ENCODE measurements at regions not wholly inside any gene's neighbourhood (a gene's known extent, or its start where the extent isn't known, plus 50 kb on each side); places are given as distances from the start of the nearest gene placed in this dataset.
"Not testable (repeated sequence)": the region's sequence is repeated elsewhere in the genome, so short reads cannot be mapped to it uniquely, and the experiment has no call there.

DNA sequence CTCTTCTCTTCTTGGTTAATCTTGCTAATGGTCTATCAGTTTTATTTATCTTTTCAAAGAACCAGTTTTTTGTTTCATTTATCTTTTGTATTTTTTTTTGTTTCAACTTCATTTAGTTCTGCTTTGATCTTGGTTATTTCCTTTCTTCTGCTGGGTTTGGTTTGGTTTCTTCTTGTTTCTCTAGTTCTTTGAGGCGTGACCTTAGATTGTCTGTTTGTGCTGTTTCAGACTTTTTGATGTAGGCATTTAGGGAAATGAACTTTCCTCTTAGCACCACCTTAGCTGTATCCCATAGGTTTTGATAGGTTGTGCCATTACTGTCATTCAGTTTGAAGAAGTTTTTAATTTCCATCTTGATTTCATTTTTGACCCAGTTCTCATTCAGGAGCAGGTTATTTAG is 107.0 kb upstream of the S1PR3 start:
- TF ChIP-seq POLR2A (IDR thresholded peaks at IDR 0.05): not testable (repeated sequence)
- TF ChIP-seq, protein P1, sequence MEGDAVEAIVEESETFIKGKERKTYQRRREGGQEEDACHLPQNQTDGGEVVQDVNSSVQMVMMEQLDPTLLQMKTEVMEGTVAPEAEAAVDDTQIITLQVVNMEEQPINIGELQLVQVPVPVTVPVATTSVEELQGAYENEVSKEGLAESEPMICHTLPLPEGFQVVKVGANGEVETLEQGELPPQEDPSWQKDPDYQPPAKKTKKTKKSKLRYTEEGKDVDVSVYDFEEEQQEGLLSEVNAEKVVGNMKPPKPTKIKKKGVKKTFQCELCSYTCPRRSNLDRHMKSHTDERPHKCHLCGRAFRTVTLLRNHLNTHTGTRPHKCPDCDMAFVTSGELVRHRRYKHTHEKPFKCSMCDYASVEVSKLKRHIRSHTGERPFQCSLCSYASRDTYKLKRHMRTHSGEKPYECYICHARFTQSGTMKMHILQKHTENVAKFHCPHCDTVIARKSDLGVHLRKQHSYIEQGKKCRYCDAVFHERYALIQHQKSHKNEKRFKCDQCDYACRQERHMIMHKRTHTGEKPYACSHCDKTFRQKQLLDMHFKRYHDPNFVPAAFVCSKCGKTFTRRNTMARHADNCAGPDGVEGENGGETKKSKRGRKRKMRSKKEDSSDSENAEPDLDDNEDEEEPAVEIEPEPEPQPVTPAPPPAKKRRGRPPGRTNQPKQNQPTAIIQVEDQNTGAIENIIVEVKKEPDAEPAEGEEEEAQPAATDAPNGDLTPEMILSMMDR (IDR thresholded peaks at IDR 0.05): not testable (repeated sequence)

All from lower leg skin (tissue), 3 donors.